GM11168 (cell line): ENCODE measurements at regions not wholly inside any gene's neighbourhood (a gene's known extent, or its start where the extent isn't known, plus 50 kb on each side); places are given as distances from the start of the nearest gene placed in this dataset.

Experiments used
- in situ Hi-C: fragments of 300-500 bp; cut with MboI; formaldehyde crosslinking; loops from one replicate; pipeline ENCODE4 v1.12.0; 2022; ENCODE audit warnings: low sequenced_read_pairs; ENCODE audit not compliant: unreplicated experiment

GRCh38 chr14:97224016-97224415 is 426.8 kb downstream of the VRK1 start:
- in situ Hi-C loops: no loop called here

- in situ Hi-C loops: no loop called here
Observed at GRCh38 chr14:97230051-97230450, 432.9 kb downstream of the VRK1 start.

DNA sequence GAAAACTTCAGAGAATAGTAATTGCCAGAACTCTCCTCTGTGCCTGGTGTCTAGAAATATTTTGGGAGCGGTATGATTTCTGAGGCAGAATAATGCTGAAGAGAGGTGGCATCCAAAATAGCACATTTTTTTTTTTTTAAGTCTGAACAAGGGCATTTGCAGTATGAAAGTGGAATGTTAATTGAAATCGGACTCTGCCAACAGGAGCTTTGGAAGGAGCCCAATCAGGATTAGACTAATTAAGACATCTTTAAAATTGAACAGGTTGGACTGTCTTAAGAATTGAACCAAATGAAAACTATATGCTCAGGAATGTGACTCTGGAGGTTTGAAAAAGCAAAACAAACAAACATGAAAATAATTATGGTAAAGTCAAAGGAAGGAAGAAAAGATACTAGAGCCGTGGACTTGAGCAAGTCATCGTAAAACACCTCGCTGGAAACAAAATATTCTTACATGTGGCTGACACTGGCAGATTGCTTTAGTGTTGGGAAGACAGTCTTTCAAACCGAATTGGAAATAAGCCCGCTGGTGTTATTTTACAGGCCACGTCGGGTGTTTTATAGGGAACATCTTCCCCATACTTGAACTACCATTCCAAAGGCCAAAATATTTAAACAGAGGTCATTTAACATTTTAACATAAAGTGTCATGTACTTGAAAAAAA is 436.3 kb downstream of the VRK1 start:
- in situ Hi-C loops: no loop called here

DNA sequence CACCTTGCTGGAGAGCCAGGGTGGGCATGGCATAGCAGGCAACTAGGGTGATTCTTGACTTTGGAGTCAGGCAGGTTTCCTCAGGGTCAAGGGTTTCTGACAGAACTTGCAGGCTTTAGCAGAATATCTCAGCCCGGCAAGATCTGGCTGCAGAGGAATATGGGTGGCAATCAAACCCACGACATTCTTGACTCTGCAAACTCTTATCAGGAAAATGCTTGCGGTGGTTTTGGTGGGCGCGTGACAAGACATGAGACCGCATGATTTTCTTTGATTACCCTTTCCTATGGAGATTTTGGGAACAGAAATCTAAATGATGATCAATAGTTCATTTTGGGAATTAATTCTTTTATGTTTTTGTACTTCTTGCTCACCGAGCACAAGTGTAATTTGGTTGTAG is 449.5 kb downstream of the VRK1 start:
- in situ Hi-C loops: no loop called here

DNA sequence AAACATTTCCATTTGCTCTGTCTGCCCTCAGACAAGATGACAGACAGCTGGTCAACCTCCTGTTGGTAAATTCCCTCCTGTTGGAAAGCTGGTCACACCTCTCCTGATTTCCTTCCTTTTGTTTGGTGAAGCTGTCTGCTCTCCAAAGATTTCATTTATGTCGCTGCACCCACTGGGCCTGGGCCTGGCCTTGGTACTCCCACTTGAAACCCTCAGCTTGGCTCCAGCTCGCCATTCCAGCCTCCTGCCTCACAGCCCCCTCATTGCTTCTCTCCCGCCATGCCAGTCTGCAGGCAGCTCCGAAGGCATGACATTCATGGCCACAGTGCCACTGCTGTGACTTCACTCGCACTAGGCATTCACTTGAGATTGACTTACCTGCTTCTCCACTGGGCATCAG is 451.8 kb downstream of the VRK1 start:
- in situ Hi-C loops: no loop called here

GRCh38 chr14:97250931-97251330 is 453.7 kb downstream of the VRK1 start:
- in situ Hi-C loops: no loop called here

GRCh38 chr14:97251491-97252155 is 454.4 kb downstream of the VRK1 start:
- in situ Hi-C loops: no loop called here

DNA sequence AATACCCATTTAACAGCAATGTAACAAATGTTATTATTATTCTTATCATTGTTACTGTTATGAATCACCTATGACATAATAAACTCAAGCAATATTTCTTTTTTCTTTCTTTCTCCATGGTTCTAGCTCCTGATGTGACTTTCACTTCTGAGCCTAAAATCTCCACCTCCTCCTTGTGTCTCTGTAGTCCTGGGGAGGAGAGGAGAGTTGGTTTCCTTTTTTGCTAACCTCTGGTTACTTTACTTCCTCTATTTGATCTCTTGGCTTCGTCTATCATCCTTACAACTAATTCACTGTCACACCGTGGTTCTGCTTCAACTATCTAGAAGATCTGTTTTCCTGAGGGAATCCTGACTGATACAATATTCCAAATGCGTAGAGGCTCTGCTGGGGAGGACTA is 456.6 kb downstream of the VRK1 start:
- in situ Hi-C loops: no loop called here

DNA sequence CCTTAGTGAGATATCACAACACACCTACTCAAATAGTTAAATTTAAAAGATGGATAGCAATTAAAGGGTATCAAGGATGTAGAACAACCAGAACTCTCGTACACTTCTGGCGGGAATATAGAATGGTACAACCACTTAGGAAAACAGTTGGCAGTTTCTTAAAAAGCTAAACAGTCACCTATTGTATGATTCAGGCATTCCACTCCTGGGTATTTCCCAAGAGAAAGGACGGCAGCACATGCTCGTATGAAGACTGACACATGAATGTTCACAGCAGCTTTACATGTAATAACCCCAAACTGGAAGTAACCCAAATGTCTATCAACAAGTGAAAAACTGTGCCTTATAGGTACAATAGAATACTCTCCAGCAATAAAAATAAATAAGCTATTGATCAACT is 465.2 kb downstream of the VRK1 start:
- in situ Hi-C loops: no loop called here

DNA sequence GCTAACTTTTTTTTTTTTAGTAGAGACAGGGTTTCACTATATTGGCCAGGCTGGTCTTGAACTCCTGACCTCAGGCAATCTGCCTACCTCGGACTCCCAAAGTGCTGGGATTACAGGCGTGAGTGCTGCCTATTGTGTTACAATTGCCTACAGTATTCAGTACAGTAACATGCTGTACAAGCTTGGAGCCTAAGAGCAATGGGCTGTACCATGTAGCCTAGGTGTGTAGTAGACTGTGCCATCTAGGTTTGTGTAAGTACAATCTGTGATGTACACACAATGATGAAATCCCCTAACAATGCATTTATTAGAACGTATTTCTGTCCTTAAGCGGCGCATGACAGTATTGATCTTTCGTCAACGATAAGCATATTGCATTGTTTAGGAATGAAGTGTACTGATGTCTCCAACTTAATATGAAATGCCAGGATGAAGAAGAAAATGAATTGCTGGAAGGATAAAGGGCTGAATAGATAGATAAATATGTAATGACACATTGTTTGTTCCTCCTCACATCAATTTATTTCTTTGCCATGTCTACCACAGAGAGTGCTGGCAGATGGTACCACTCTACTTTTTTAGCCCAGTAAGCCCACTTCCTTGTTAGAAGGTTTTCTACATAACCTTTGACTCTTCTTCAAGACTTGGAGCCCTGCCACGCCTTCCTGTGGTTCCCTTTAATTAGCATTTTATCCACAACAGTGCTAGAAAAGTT is 467.5 kb downstream of the VRK1 start:
- in situ Hi-C loops: no loop called here

GRCh38 chr14:97266653-97267052 is 469.5 kb downstream of the VRK1 start:
- in situ Hi-C loops: no loop called here

DNA sequence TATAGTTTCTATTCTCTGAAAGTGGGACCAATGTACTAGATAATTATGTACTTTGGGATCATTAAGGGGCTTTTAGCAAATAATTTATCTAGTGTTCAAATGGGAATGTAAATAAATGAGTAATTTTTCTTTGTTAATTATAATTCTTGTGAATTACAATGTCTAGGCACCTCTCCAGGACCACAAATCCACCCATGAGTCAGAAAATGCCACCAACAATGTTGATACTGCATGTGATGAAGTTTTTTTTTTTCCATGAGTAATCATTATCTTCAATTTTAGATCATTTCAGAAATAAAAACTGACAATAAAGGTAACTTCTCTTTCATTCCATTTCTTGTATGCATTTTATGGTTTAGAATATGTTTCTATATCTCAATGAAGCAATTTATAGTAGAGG is 470.3 kb downstream of the VRK1 start:
- in situ Hi-C loops: no loop called here

DNA sequence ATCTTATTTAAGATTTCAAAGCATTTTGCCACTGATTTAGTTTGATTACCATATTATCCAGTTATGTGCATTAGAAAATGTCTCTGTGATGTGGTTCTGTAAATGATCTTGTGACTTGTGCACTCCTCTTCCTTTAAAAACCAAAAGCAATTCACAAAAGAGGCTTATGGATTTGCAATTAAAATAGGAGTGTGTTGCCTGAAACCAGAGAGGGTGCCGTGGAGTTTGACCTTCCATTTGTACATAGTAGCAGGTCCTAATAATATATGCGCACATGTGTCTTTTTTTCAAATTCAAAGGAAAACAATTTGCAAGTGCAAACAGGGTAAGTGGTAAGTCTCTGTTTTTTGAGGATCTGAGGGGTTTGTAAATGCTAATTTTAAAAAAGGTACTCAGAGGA is 470.9 kb downstream of the VRK1 start:
- in situ Hi-C loops: no loop called here

- in situ Hi-C loops: no loop called here
Observed at GRCh38 chr14:97270308-97270707, 473.1 kb downstream of the VRK1 start.

DNA sequence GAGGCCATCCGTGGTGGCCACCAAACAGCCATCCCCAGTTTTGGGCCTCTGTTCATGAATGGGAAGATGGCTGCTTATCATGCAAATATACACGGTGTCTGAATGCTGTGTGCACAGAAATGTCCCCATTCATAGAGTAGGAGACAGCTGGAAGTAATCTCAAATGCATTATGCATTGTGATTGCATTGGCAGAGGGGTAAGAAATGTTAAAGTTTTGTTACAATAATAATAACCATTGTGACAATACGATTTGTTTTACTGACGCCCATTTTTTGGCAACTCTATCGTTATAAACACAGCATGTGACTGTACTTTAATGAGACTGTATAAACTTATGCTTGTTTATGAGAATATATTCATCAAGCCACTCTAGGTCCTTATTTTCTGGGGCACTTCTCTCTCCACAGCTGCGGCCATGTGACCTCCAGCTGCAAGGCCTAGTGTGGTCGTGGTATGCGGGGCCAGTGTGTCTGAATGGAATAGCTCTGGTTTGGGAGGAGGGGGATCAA is 474.3 kb downstream of the VRK1 start:
- in situ Hi-C loops: no loop called here

- in situ Hi-C loops: no loop called here
Observed at GRCh38 chr14:97273540-97273939, 476.4 kb downstream of the VRK1 start.

- in situ Hi-C loops: loop anchor here (25.0 kb wide), 1 partner anchor 288 kb away; no protein-coding TSS in a partner anchor
Observed at GRCh38 chr14:97274626-97275025, 477.4 kb downstream of the VRK1 start.

DNA sequence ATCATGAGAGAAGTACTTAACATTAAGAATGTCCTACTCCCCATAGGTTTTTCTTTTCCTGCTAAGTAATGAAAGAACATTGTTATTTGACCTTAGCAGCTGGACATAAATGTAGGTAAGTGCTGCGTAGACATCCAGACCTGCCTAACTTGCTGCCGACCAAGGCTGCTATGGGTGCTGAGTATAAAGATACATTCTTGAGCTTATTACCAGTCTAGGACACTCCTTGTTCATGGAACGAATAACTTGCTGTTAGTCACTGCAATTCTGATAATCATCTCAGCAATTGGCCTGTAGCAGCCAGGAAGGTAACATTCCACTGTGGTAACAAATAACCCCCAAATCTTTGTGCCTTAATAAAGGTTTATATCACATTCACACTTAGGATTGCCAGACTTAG is 478.1 kb downstream of the VRK1 start:
- in situ Hi-C loops: loop anchor here (25.0 kb wide), 1 partner anchor 287 kb away; no protein-coding TSS in a partner anchor

- in situ Hi-C loops: loop anchor here (25.0 kb wide), 1 partner anchor 286 kb away; no protein-coding TSS in a partner anchor
Observed at GRCh38 chr14:97276573-97276972, 479.4 kb downstream of the VRK1 start.

GRCh38 chr14:97277711-97278110 is 480.5 kb downstream of the VRK1 start:
- in situ Hi-C loops: loop anchor here (25.0 kb wide), 1 partner anchor 285 kb away; no protein-coding TSS in a partner anchor

DNA sequence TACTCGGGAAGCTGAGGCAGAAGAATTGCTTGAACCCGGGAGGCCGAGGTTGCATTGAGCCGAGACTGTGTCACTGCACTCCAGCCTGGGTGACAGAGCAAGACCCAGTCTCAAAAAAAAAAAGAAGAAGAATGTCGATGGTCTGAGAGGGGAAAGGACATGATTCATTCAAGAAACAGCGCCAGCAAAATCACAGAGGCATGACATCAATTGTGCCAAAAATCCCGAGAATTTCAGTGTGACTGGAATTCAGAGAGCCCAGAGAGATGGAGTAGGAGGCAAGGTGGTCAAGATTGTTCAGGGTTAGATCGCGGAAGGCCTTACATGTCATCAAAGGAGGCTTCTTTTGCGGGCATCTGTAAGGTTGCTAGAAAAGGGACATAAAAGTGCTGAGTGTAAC is 483.3 kb downstream of the VRK1 start:
- in situ Hi-C loops: loop anchor here (25.0 kb wide), 1 partner anchor 282 kb away; no protein-coding TSS in a partner anchor
